ENCODE measurements at regions not wholly inside any gene's neighbourhood (a gene's known extent, or its start where the extent isn't known, plus 50 kb on each side); places are given as distances from the start of the nearest gene placed in this dataset.

- no peak for TF ChIP-seq SMC3 (IDR thresholded peaks at IDR 0.05; ENCODE audit: borderline replicate concordance, low read length)
- no peak for TF ChIP-seq RAD21 (IDR thresholded peaks at IDR 0.05; ENCODE audit: insufficient read depth, low read depth, low read length)
- TF ChIP-seq MAX (IDR thresholded peaks at IDR 0.05; ENCODE audit: low read depth, low read length): no peak
- TF ChIP-seq YY1 (IDR thresholded peaks at IDR 0.05; ENCODE audit: low read depth, low read length): no peak
Measured at GRCh38 chr4:121517241-121517640, 136.4 kb upstream of the QRFPR start.

All from GM12878 (cell line).